ENCODE measurements at regions not wholly inside any gene's neighbourhood (a gene's known extent, or its start where the extent isn't known, plus 50 kb on each side); places are given as distances from the start of the nearest gene placed in this dataset.
A peak's percentile ranks its signal among the peaks of the same experiment; 100 is the strongest.

DNA sequence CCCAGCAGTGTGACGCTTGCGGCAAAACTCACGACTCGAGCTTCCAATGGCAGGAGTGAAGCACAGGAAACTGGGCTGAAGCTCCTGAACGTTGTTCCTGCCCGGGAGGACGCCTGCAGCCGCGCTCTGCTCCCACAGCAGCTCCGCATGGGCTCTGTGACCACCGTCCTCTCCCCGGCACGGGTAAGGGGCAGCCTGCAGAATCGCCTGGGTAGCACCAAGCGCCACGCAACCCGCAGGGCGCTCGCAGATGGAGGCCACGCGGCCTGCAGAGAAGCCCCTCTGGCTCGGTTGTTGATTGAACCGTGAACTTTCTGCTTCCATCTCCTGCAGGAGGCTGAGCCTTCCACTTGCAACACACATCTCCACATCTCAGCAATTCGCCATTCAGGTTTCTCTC is 63.3 kb upstream of the ZNF236 start:
- Histone ChIP-seq H3K27ac (no peak overlapping the region), H3K27me3 (ENCODE audit: low read depth) (no peaks in the 10 kb centered on the region), H3K4me3 (no peak overlapping the region), H3K9me3 (no peaks in the 10 kb centered on the region), H3K4me1 (no peaks in the 10 kb centered on the region), H3K36me3 (no peaks in the 10 kb centered on the region)
- TF ChIP-seq, protein P1, sequence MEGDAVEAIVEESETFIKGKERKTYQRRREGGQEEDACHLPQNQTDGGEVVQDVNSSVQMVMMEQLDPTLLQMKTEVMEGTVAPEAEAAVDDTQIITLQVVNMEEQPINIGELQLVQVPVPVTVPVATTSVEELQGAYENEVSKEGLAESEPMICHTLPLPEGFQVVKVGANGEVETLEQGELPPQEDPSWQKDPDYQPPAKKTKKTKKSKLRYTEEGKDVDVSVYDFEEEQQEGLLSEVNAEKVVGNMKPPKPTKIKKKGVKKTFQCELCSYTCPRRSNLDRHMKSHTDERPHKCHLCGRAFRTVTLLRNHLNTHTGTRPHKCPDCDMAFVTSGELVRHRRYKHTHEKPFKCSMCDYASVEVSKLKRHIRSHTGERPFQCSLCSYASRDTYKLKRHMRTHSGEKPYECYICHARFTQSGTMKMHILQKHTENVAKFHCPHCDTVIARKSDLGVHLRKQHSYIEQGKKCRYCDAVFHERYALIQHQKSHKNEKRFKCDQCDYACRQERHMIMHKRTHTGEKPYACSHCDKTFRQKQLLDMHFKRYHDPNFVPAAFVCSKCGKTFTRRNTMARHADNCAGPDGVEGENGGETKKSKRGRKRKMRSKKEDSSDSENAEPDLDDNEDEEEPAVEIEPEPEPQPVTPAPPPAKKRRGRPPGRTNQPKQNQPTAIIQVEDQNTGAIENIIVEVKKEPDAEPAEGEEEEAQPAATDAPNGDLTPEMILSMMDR (IDR thresholded peaks at IDR 0.05), result no peak
- ATAC-seq (no peak), DNase-seq (no peak)
- intact Hi-C loops (cut with DNase I), result no loop called here

DNA sequence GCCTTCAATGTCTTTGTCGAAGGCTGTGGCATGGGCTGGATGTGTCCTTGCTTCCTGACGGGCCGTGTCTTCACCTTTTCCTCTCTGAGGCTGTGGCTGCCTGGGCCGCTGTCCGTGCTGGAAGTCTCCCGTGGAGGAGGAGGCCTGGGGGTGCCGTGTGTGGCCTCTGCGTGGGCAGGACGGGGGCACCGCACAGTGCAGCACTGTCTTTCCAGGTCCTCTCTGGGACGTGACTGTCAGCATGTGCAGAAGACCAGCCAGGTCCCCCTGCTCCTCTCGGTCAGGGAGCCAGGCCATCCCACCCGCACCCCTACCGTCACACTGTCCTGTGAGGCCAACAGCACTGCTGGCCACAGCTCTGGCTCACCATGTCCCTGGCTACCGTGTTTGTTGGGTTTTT is 64.4 kb upstream of the ZNF236 start:
- intact Hi-C loops (cut with DNase I), result no loop called here
- ATAC-seq (peak in 1 of 2 donors; percentile 48), DNase-seq (no peak)
- no peaks in the 10 kb centered on the region for H3K27me3 ChIP-seq (ENCODE audit: low read depth)
- TF ChIP-seq, protein P1 (IDR thresholded peaks at IDR 0.05), result no peak
- H3K4me3 ChIP-seq, result no peak overlapping the region
- no peaks in the 10 kb centered on the region for H3K4me1 ChIP-seq
- H3K27ac ChIP-seq, result no peak overlapping the region
- no peaks in the 10 kb centered on the region for H3K36me3 ChIP-seq
- no peaks in the 10 kb centered on the region for H3K9me3 ChIP-seq

- no peaks in the 10 kb centered on the region for H3K9me3 ChIP-seq
- TF ChIP-seq, protein P1 (IDR thresholded peaks at IDR 0.05), result no peak
- no peaks in the 10 kb centered on the region for H3K27me3 ChIP-seq (ENCODE audit: low read depth)
- no peak overlapping the region for H3K4me3 ChIP-seq
- H3K4me1 ChIP-seq, result no peaks in the 10 kb centered on the region
- ATAC-seq (no peak), DNase-seq (no peak)
- intact Hi-C loops (cut with DNase I), result no loop called here
- H3K27ac ChIP-seq, result no peak overlapping the region
- H3K36me3 ChIP-seq, result no peaks in the 10 kb centered on the region
These were observed 65.0 kb upstream of the ZNF236 start for GRCh38 chr18:76757335-76757734.

GRCh38 chr18:76756531-76757253 is 65.7 kb upstream of the ZNF236 start:
- H3K27ac ChIP-seq, result no peak overlapping the region
- no peak for DNase-seq
- H3K9me3 ChIP-seq, result no peaks in the 10 kb centered on the region
- TF ChIP-seq, protein P1 (IDR thresholded peaks at IDR 0.05), result no peak
- no peaks in the 10 kb centered on the region for H3K27me3 ChIP-seq (ENCODE audit: low read depth)
- intact Hi-C loops (cut with DNase I), result no loop called here
- no peak for ATAC-seq
- no peaks in the 10 kb centered on the region for H3K4me1 ChIP-seq
- H3K36me3 ChIP-seq, result no peaks in the 10 kb centered on the region
- H3K4me3 ChIP-seq, result no peak overlapping the region

- TF ChIP-seq, protein P1 (IDR thresholded peaks at IDR 0.05), result no peak
- Histone ChIP-seq H3K36me3 (no peaks in the 10 kb centered on the region), H3K4me3 (no peak overlapping the region), H3K4me1 (no peaks in the 10 kb centered on the region), H3K27me3 (ENCODE audit: low read depth) (no peaks in the 10 kb centered on the region), H3K9me3 (peaks cover 11% of the 10 kb centered on the region), H3K27ac (no peak overlapping the region)
- no peak for ATAC-seq
- intact Hi-C loops (cut with DNase I), result no loop called here
- no peak for DNase-seq
These were observed 68.0 kb upstream of the ZNF236 start for GRCh38 chr18:76754351-76754750.
